Skeletal muscle satellite cell (primary cell): ENCODE measurements at regions not wholly inside any gene's neighbourhood (a gene's known extent, or its start where the extent isn't known, plus 50 kb on each side); places are given as distances from the start of the nearest gene placed in this dataset.
A peak's percentile ranks its signal among the peaks of the same experiment; 100 is the strongest.

Experiments used
- H3K27me3 ChIP-seq: 2 replicates; pipeline ENCODE4 v1.7.0; 2013; ENCODE audit warnings: low read length; ENCODE audit not compliant: control insufficient read depth, insufficient read depth
- H3K36me3 ChIP-seq: 2 replicates; pipeline ENCODE4 v1.7.0; 2013; ENCODE audit warnings: mild to moderate bottlenecking, control low read depth, low read length; ENCODE audit not compliant: insufficient read depth
- H3K4me1 ChIP-seq: 2 replicates; pipeline ENCODE4 v1.7.0; 2013; ENCODE audit warnings: low read length; ENCODE audit not compliant: control insufficient read depth, insufficient read depth
- H3K4me2 ChIP-seq: 2 replicates; pipeline ENCODE4 v1.7.0; 2013; ENCODE audit warnings: mild to moderate bottlenecking, low read length
- H3K4me3 ChIP-seq: 2 replicates; pipeline ENCODE4 v1.7.0; 2013; ENCODE audit warnings: low read length
- H3K9ac ChIP-seq: 2 replicates; pipeline ENCODE4 v1.7.0; 2013; ENCODE audit warnings: mild to moderate bottlenecking, low read depth, low read length, moderate library complexity
- H3K9me3 ChIP-seq: replicated peaks from 2 replicates; pipeline ENCODE4 v1.7.0; 2013; ENCODE audit warnings: mild to moderate bottlenecking, control low read depth, low read length

DNA sequence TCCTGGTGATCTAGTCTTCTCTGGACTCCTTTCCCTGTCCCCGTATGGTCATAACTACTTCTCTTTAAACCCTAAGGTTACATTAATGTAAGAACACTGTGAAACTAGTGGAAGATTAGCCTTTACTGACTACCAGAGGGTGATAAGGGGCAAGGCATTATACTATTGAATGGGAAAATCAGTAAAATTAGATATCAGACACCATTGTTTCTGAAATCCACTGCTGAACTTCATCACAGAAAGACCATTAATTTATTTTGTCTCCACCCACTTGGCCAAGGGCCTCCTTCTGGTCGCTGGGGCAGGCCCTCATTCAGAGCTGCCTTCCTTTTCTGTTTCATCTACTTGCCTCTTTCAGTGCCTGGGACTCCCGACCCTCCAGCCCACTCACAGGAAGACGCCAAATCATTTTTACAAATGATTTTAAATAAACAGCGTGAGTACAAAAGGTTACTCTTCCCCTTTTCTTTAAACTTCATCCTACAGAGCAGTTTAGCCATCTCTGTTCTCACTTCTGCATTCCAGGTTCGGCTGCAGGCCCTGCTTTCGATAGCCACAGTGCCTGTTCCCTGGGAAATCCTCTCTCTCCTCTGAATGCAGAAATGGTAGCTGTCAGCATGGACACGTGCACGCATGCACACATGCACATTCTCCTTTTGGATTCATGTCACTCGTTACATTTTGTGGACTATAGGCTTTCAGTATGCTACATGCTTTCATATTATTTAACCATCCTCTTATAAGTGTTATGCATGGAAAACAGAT lies 70.3 kb upstream of the DOCK10 start:
- H3K9me3 ChIP-seq = no peaks in the 10 kb centered on the region
- H3K27me3 ChIP-seq = no peaks in the 10 kb centered on the region
- no peak overlapping the region for H3K9ac ChIP-seq
- no peak overlapping the region for H3K4me2 ChIP-seq
- H3K36me3 ChIP-seq = no peaks in the 10 kb centered on the region
- no peak overlapping the region for H3K4me3 ChIP-seq
- H3K4me1 ChIP-seq = peaks cover 20% of the 10 kb centered on the region

DNA sequence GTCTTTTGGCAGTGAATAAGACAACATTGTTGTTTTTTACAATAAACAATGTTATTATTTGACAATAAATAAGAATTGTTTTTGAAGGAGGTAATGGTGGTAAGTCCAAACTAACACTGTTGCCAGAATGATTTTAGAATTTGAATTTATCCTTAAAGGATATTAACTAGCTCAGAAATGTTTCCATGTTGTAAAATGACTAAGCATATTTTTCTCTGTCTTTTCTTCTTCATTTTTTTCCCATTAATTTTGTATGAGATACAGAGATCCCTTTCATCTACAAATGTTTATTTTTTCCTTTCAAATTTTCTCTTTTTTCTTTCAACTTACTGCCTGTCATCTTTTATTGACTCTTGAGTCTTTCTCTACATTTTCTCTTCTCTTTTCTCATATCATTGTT lies 66.5 kb upstream of the DOCK10 start:
- Histone ChIP-seq H3K4me1 (peaks cover 27% of the 10 kb centered on the region), H3K9me3 (no peaks in the 10 kb centered on the region), H3K27me3 (no peaks in the 10 kb centered on the region), H3K36me3 (no peaks in the 10 kb centered on the region), H3K4me3 (no peak overlapping the region), H3K4me2 (no peak overlapping the region), H3K9ac (no peak overlapping the region)

DNA sequence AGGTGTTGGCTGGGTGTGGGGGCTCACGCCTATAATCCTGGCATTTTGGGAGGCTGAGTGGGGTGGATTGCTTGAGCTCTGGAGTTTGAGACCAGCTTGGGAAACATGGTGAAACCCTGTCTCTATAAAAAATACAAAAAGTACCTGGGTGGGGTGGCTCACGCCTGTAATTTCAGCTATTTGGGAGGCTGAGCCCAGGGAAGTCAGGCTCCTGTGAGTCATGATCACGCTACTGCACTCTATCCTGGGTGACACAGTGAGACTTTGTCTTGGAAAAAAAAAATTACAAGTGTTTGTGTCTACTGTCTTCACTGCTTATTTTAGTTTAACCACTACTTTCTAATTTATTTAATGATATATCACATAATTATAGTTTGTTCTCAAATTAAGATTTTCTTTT lies 62.7 kb upstream of the DOCK10 start:
- no peak overlapping the region for H3K4me3 ChIP-seq
- peak overlapping the region; percentile 67 for H3K9ac ChIP-seq
- H3K27me3 ChIP-seq = no peaks in the 10 kb centered on the region
- H3K4me2 ChIP-seq = no peak overlapping the region
- H3K9me3 ChIP-seq = no peaks in the 10 kb centered on the region
- H3K4me1 ChIP-seq = peaks cover 52% of the 10 kb centered on the region
- no peaks in the 10 kb centered on the region for H3K36me3 ChIP-seq

DNA sequence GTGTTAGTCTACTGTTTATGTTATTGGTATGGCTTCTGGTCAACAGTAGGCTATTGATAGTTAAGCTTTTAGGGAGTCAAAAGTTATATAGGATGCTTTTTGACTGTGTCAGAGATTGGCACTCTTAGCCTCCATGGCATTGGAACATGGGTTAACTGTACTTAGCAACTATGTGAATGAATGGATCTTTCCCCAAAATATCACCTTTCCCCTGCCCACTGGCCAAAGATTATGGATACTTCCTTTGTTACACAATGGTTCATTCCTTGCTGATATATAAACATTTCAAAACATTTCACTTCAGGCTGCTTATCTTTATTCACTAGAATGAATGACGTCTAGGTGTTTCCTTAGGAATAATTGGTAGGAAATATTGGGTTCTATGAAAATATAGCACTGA lies 62.1 kb upstream of the DOCK10 start:
- H3K4me2 ChIP-seq = peak overlapping the region; percentile 63
- peak overlapping the region; percentile 67 for H3K9ac ChIP-seq
- H3K36me3 ChIP-seq = no peaks in the 10 kb centered on the region
- H3K27me3 ChIP-seq = no peaks in the 10 kb centered on the region
- H3K4me1 ChIP-seq = peaks cover 56% of the 10 kb centered on the region
- H3K9me3 ChIP-seq = no peaks in the 10 kb centered on the region
- peak overlapping the region; percentile 24 for H3K4me3 ChIP-seq

DNA sequence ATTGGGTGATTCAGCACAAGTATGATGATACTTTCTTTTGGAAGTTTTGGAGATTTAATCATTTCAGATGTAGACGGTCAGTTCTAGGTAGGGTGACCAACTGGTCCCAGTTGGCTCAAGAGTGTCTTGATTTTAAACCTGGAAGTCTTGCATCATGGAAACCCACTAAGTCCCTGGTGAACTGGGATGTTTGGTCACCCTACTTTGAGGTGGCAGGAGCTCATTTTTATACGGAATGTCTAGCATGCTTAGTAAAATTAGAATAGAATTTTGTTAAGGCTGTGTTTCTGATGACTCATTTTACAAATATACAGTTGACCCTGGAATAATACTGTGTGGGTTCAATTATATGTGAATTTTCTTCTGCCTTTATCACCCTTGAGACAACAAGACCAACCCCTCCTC lies 61.5 kb upstream of the DOCK10 start:
- peak overlapping the region; percentile 11 for H3K4me3 ChIP-seq
- no peaks in the 10 kb centered on the region for H3K9me3 ChIP-seq
- H3K4me1 ChIP-seq = peaks cover 52% of the 10 kb centered on the region
- peak overlapping the region; percentile 69 for H3K9ac ChIP-seq
- H3K27me3 ChIP-seq = no peaks in the 10 kb centered on the region
- no peaks in the 10 kb centered on the region for H3K36me3 ChIP-seq
- H3K4me2 ChIP-seq = peak overlapping the region; percentile 63

DNA sequence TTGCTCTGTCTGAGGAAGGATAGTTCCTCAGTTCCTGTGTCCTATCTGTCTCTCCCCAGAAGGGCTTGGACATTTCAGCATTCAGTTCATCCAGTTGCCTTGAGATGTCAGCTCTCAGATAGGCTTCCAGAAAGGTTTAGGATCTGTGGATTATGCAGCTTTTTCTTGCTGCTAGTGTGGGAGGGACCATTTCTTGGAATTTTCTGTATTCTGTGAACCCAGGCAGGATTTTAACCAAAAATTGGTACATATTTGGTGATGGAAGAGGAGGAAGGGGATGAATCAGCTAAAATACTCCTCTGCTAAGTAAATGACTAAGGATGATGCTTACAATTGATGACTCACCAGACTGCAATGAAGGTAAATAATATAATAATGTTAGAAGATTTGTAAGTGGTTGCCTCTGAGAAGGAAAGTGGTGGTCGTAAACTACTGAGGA lies 58.6 kb upstream of the DOCK10 start:
- Histone ChIP-seq H3K9me3 (no peaks in the 10 kb centered on the region), H3K36me3 (no peaks in the 10 kb centered on the region), H3K27me3 (no peaks in the 10 kb centered on the region), H3K4me3 (peak overlapping the region; percentile 18), H3K4me1 (peaks cover 67% of the 10 kb centered on the region), H3K4me2 (peak overlapping the region; percentile 62), H3K9ac (peak overlapping the region; percentile 80)

DNA sequence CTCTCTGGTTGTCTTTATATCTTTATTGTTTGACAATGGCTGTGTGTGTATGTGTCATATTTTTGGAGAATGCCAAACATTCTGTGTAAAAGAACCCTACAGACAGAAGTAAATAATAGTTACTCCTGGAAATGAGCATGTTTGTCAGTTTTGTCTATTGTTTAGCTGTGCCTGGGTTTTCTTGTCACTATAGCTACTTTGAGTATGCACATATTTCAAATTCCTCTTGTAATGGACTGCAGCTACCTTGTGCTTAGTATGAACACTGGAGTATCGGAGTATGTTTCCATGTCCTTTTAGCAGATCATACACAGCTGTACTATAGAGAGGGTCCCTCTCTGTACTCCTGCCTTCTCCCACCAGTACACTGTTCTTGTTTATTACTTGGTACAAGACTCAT lies 58.0 kb upstream of the DOCK10 start:
- Histone ChIP-seq H3K9ac (peak overlapping the region; percentile 80), H3K9me3 (no peaks in the 10 kb centered on the region), H3K36me3 (no peaks in the 10 kb centered on the region), H3K4me1 (peaks cover 63% of the 10 kb centered on the region), H3K4me3 (peak overlapping the region; percentile 18), H3K27me3 (no peaks in the 10 kb centered on the region), H3K4me2 (peak overlapping the region; percentile 62)

DNA sequence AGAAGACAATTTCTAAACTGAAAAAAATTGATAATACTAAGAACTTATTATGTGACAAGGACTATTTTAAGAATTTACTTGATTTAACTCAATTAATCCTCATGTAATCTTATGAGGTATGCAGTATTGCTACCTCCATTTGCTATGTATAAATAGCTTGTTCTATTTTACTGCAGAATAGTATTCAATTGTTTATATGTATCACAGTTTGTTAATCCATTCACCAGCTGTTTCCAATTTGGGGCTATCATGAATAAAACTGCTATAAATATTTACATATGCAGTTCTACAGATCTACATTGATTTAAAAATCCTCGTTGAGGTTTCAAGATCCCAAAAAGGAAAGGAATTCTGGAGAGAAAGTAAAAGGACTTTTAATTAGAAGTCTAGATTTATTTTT lies 54.8 kb upstream of the DOCK10 start:
- no peaks in the 10 kb centered on the region for H3K36me3 ChIP-seq
- H3K4me1 ChIP-seq = peaks cover 38% of the 10 kb centered on the region

More for the DNA sequence above, 54.8 kb upstream of the DOCK10 start:
- Histone ChIP-seq H3K4me3 (no peak overlapping the region), H3K4me2 (no peak overlapping the region), H3K27me3 (no peaks in the 10 kb centered on the region), H3K9me3 (no peaks in the 10 kb centered on the region), H3K9ac (no peak overlapping the region)
